ENCODE measurements at regions not wholly inside any gene's neighbourhood (a gene's known extent, or its start where the extent isn't known, plus 50 kb on each side); places are given as distances from the start of the nearest gene placed in this dataset.

- Histone ChIP-seq H3K27me3 (ENCODE audit: insufficient read depth) (no peaks in the 10 kb centered on the region), H3K4me3 (no peak overlapping the region), H3K79me2 (replicated peaks; ENCODE audit: insufficient read depth) (no peaks in the 10 kb centered on the region), H3K4me2 (no peak overlapping the region), H3F3A (replicated peaks; ENCODE audit: low read depth) (no peaks in the 10 kb centered on the region), H4K20me1 (replicated peaks; ENCODE audit: insufficient read depth) (no peaks in the 10 kb centered on the region), H3K9me2 (ENCODE audit: insufficient read depth) (no peaks in the 10 kb centered on the region), H3K36me3 (ENCODE audit: insufficient read depth) (no peaks in the 10 kb centered on the region), H2AFZ (no peak overlapping the region), H3K4me1 (ENCODE audit: insufficient read depth) (no peaks in the 10 kb centered on the region), H3K27ac (ENCODE audit: low read depth) (no peak overlapping the region)
- ATAC-seq (no peak), DNase-seq (ENCODE audit: low spot score) (no peak)
- Mint-ChIP-seq H3K4me1 (no peaks in the 10 kb centered on the region), H3K9me3 (no peaks in the 10 kb centered on the region; the same call in 2 of the 3 replicates), H3K36me3 (ENCODE audit: low read depth) (no peaks in the 10 kb centered on the region), H3K27me3 (ENCODE audit: insufficient read depth, low read depth, poor library complexity) (peaks cover 2% of the 10 kb centered on the region), H3K27ac (no peak overlapping the region), H3K4me3 (no peak overlapping the region)
- no peak for TF ChIP-seq CREB1 (CRISPR knock-in tag; IDR thresholded peaks at IDR 0.05; ENCODE audit: low read depth)
- no peak for TF ChIP-seq CTCF (conservative IDR thresholded peaks at IDR 0.05; ENCODE audit: low read depth in 2 of 2)
- TF ChIP-seq STAT1 (IDR thresholded peaks at IDR 0.05; ENCODE audit: unreplicated experiment) = no peak
- TF ChIP-seq EZH2phosphoT487 (IDR thresholded peaks at IDR 0.05; ENCODE audit: unreplicated experiment) = no peak
- no peak for TF ChIP-seq ZNF462 (CRISPR knock-in tag; IDR thresholded peaks at IDR 0.05)
- TF ChIP-seq JUNB (IDR thresholded peaks at IDR 0.05; ENCODE audit: unreplicated experiment) = no peak
- TF ChIP-seq EZH2 (IDR thresholded peaks at IDR 0.05; ENCODE audit: low read depth, unreplicated experiment) = no peak
- TF ChIP-seq NANOG (IDR thresholded peaks at IDR 0.05; ENCODE audit: borderline replicate concordance) = no peak
- TF ChIP-seq POLR2AphosphoS5 (IDR thresholded peaks at IDR 0.05; ENCODE audit: low read depth) = no peak
- no peak for TF ChIP-seq ZNF331 (CRISPR knock-in tag; IDR thresholded peaks at IDR 0.05; ENCODE audit: low read depth)
- no peak for TF ChIP-seq REST (IDR thresholded peaks at IDR 0.05; ENCODE audit: unreplicated experiment)
- TF ChIP-seq ZNF114 (CRISPR knock-in tag; IDR thresholded peaks at IDR 0.05) = no peak
- TF ChIP-seq ETS1 (IDR thresholded peaks at IDR 0.05) = no peak
Observed at GRCh38 chr7:46059308-46060020, 138.4 kb upstream of the IGFBP3 start.
